PC-9 (cell line): ENCODE measurements at regions not wholly inside any gene's neighbourhood (a gene's known extent, or its start where the extent isn't known, plus 50 kb on each side); places are given as distances from the start of the nearest gene placed in this dataset.

Source experiments
- BruUV-seq: library from RNA; stranded (reverse); fragments of 400-500 nt; replicated peaks from 2 replicates; lab custom pipeline; 2021; lab: Mats Ljungman, UMichigan
- CTCF ChIA-PET: fragments of 300-600 bp; sonication (Branson Sonifier 250); formaldehyde crosslinking; loops from one replicate; lab custom pipeline; 2022; ENCODE audit warnings: antibody characterized with exemption; lab: Charles Lee
- POLR2A ChIA-PET: fragments of 300-600 bp; sonication (Branson Sonifier 250); formaldehyde crosslinking; loops from one replicate; lab custom pipeline; 2022; ENCODE audit warnings: antibody characterized with exemption; ENCODE audit not compliant: unreplicated experiment; lab: Charles Lee
- DNase-seq, 2 experiments: peaks; one replicate each; pipeline versions ENCODE4 v3.0.0 to v3.0.0-alpha.2; 2015 to 2022; ENCODE audit warnings: mixed read lengths in 1 of 2
- H2AFZ ChIP-seq: fragments of 200-600 bp; sonication (generic); 2 replicates; pipeline ENCODE4 v1.8.1; 2017; ENCODE audit warnings: antibody characterized with exemption
- H3F3A ChIP-seq: fragments of 200-600 bp; sonication (generic); 2 replicates; pipeline ENCODE4 v1.8.1; 2017; ENCODE audit warnings: antibody characterized with exemption, mild to moderate bottlenecking, low read depth; ENCODE audit not compliant: insufficient read depth
- H3K27ac ChIP-seq: fragments of 200-600 bp; sonication (generic); 2 replicates; pipeline ENCODE4 v1.6.1; 2016; ENCODE audit warnings: mixed run types
- H3K27me3 ChIP-seq: fragments of 200-600 bp; sonication (generic); 2 replicates; pipeline ENCODE4 v1.6.1; 2016; ENCODE audit warnings: low read depth, mixed run types; ENCODE audit not compliant: insufficient read depth
- H3K36me3 ChIP-seq: fragments of 200-600 bp; sonication (generic); 2 replicates; pipeline ENCODE4 v1.6.1; 2016; ENCODE audit warnings: low read depth, mixed run types
- H3K4me1 ChIP-seq: fragments of 200-600 bp; sonication (generic); replicated peaks from 2 replicates; pipeline ENCODE4 v1.6.1; 2016; ENCODE audit warnings: mixed run types; ENCODE audit not compliant: insufficient read depth
- H3K4me2 ChIP-seq: fragments of 200-600 bp; sonication (generic); 2 replicates; pipeline ENCODE4 v1.6.1; 2017; ENCODE audit warnings: mixed run types
- H3K4me3 ChIP-seq: fragments of 200-600 bp; sonication (generic); 2 replicates; pipeline ENCODE4 v1.6.1; 2016; ENCODE audit warnings: mixed run types
- H3K79me2 ChIP-seq: fragments of 200-600 bp; sonication (generic); 2 replicates; pipeline ENCODE4 v1.6.1; 2017; ENCODE audit warnings: low read depth, mixed run types
- H3K9me2 ChIP-seq: fragments of 200-600 bp; sonication (generic); 2 replicates; pipeline ENCODE4 v1.8.1; 2017; ENCODE audit warnings: mild to moderate bottlenecking; ENCODE audit not compliant: insufficient read depth
- H3K9me3 ChIP-seq: fragments of 200-600 bp; sonication (generic); 2 replicates; pipeline ENCODE4 v1.8.1; 2016; ENCODE audit warnings: low read depth; ENCODE audit not compliant: insufficient read depth
- H4K20me1 ChIP-seq: fragments of 200-600 bp; sonication (generic); 2 replicates; pipeline ENCODE4 v1.8.1; 2017; ENCODE audit not compliant: insufficient read depth
- EZH2 ChIP-seq: fragments of 200-600 bp; sonication (generic); IDR thresholded peaks from 2 replicates; pipeline ENCODE4 v1.8.0; 2017; ENCODE audit warnings: antibody characterized with exemption, low read depth
- intact Hi-C: fragments of 100-400 bp; cut with micrococcal nuclease; formaldehyde crosslinking; loops from one replicate; pipeline ENCODE4 v1.10.0; 2022; ENCODE audit not compliant: unreplicated experiment
- TF ChIP-seq, protein P1 (sequence below): fragments of 200-600 bp; sonication (generic); conservative IDR thresholded peaks from 2 replicates; pipeline ENCODE4 v1.6.1; 2017; ENCODE audit warnings: mixed run types, antibody characterized with exemption, mild to moderate bottlenecking, moderate library complexity

DNA sequence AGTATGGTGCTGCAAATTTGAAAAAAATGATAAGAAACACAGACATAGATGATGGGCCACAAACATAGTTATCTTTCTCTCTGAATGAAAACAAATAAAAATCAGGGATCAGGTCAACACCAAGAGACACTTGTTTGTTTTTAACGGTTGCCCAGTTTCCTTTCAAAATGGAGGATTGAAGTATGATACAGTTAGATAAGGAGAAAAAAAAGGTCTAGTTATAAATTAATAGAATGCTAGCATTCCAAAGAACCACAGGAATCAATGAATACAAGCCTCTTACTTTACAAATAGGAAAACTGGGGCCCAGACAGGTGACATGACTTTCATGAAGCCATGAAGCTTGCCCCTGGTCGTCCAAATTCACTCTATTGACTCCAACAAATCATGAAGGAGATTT, 305.1 kb downstream of the ZNF621 start:
- CTCF ChIA-PET, result no interaction called here
- H3K27me3 ChIP-seq, result no peaks in the 10 kb centered on the region
- H4K20me1 ChIP-seq, result no peaks in the 10 kb centered on the region
- no peak for TF ChIP-seq EZH2
- TF ChIP-seq, protein P1, sequence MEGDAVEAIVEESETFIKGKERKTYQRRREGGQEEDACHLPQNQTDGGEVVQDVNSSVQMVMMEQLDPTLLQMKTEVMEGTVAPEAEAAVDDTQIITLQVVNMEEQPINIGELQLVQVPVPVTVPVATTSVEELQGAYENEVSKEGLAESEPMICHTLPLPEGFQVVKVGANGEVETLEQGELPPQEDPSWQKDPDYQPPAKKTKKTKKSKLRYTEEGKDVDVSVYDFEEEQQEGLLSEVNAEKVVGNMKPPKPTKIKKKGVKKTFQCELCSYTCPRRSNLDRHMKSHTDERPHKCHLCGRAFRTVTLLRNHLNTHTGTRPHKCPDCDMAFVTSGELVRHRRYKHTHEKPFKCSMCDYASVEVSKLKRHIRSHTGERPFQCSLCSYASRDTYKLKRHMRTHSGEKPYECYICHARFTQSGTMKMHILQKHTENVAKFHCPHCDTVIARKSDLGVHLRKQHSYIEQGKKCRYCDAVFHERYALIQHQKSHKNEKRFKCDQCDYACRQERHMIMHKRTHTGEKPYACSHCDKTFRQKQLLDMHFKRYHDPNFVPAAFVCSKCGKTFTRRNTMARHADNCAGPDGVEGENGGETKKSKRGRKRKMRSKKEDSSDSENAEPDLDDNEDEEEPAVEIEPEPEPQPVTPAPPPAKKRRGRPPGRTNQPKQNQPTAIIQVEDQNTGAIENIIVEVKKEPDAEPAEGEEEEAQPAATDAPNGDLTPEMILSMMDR, result no peak
- BruUV-seq, result no TSS peak
- intact Hi-C loops, result no loop called here
- H3K36me3 ChIP-seq, result no peaks in the 10 kb centered on the region
- H3K4me2 ChIP-seq, result no peak overlapping the region
- no peaks in the 10 kb centered on the region for H3K9me3 ChIP-seq
- no peaks in the 10 kb centered on the region for H3K4me1 ChIP-seq
- no peak overlapping the region for H3K27ac ChIP-seq
- H3K9me2 ChIP-seq, result no peaks in the 10 kb centered on the region
- H3K4me3 ChIP-seq, result no peak overlapping the region
- no peaks in the 10 kb centered on the region for H3K79me2 ChIP-seq
- POLR2A ChIA-PET, result no interaction called here
- no peak overlapping the region for H2AFZ ChIP-seq
- no peaks in the 10 kb centered on the region for H3F3A ChIP-seq
- DNase-seq, result no peak

DNA sequence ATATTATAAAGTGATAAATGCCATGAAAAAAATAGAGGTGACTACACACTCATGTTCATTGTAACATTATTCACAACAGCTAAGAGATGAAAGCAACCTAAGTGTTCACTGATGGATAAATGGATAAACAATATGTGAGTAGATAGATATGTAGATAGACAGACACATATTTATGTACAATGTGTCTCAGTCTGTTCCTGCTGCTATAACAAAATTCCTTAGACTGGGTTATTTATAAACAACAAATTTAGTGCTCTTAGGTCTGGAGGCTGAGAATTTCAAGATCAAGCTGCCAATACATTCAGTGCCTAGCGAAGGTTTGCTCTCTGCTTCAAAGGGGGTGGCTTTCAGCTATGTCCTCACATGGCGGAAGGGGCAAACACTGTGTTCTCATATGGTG, 312.5 kb downstream of the ZNF621 start:
- H2AFZ ChIP-seq, result no peak overlapping the region
- H3K9me3 ChIP-seq, result no peaks in the 10 kb centered on the region; the same call in 1 of the 2 replicates
- no peaks in the 10 kb centered on the region for H3F3A ChIP-seq
- H3K4me1 ChIP-seq, result no peaks in the 10 kb centered on the region
- intact Hi-C loops, result no loop called here
- no peaks in the 10 kb centered on the region for H4K20me1 ChIP-seq
- no peak overlapping the region for H3K4me2 ChIP-seq
- TF ChIP-seq, protein P1, result no peak
- TF ChIP-seq EZH2, result no peak
- H3K27me3 ChIP-seq, result no peaks in the 10 kb centered on the region
- no peak for DNase-seq
- H3K79me2 ChIP-seq, result no peaks in the 10 kb centered on the region
- H3K36me3 ChIP-seq, result no peaks in the 10 kb centered on the region
- H3K4me3 ChIP-seq, result no peak overlapping the region
- no peaks in the 10 kb centered on the region; the same call in 1 of the 2 replicates for H3K9me2 ChIP-seq
- BruUV-seq, result no TSS peak
- POLR2A ChIA-PET, result no interaction called here
- CTCF ChIA-PET, result no interaction called here
- H3K27ac ChIP-seq, result no peak overlapping the region

DNA sequence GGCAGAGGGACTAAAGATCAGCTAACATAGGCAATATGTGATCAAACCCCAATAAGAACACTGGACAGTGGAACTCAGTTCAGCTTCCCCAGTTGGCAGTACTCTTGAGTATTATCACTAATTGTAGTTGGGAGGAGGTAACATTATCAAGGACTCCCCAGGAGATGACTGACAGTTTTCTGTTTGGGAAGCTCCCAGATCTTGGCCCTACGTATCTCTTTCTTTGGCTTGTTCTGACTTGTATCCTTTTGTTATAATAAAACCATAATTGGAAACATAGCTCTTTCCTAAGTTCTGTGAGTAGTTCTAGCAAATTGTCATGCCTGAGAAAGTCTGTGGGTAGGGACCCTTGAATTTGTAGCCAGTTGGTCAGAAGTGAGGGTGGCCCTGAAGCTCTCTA, 316.4 kb downstream of the ZNF621 start:
- no peak overlapping the region for H3K4me2 ChIP-seq
- intact Hi-C loops, result loop anchor here (10.0 kb wide), 1 partner anchor 256 kb away; no protein-coding TSS in a partner anchor
- CTCF ChIA-PET, result interaction anchor here (0.5 kb wide), 1 partner anchor 1749 kb away, joined by 3 read pairs; the partner anchor contains the start of gene SS18L2

More for the DNA sequence above, 316.4 kb downstream of the ZNF621 start:
- H3K4me1 ChIP-seq, result peaks cover 15% of the 10 kb centered on the region
- H3K4me3 ChIP-seq, result no peak overlapping the region
- DNase-seq, result no peak
- no peaks in the 10 kb centered on the region for H4K20me1 ChIP-seq
- peaks cover 12% of the 10 kb centered on the region; the same call in 1 of the 2 replicates for H3F3A ChIP-seq
- H3K36me3 ChIP-seq, result no peaks in the 10 kb centered on the region
- POLR2A ChIA-PET, result no interaction called here
- TF ChIP-seq, protein P1, result no peak
- TF ChIP-seq EZH2, result no peak
- no peaks in the 10 kb centered on the region for H3K9me2 ChIP-seq
- no peaks in the 10 kb centered on the region; the same call in 1 of the 2 replicates for H3K9me3 ChIP-seq
- H3K27me3 ChIP-seq, result no peaks in the 10 kb centered on the region
- H3K79me2 ChIP-seq, result no peaks in the 10 kb centered on the region
- no TSS peak for BruUV-seq
- H2AFZ ChIP-seq, result no peak overlapping the region
- no peak overlapping the region for H3K27ac ChIP-seq
